H1 (cell line): ENCODE measurements at regions not wholly inside any gene's neighbourhood (a gene's known extent, or its start where the extent isn't known, plus 50 kb on each side); places are given as distances from the start of the nearest gene placed in this dataset.

ENCODE experiments used
- CTCF ChIA-PET: fragments of 300-600 bp; sonication (Branson Sonifier 250); formaldehyde crosslinking; loops from one replicate; lab custom pipeline; 2021; ENCODE audit not compliant: partially characterized antibody; lab: Charles Lee
- POLR2A ChIA-PET: fragments of 300-600 bp; sonication (Branson Sonifier 250); formaldehyde crosslinking; loops from one replicate; lab custom pipeline; 2021; ENCODE audit warnings: inconsistent platforms; ENCODE audit not compliant: partially characterized antibody; lab: Charles Lee
- DNase-seq, 2 experiments: peaks; one replicate each; pipeline versions ENCODE4 v3.0.0 to v3.0.0-alpha.2; 2010 to 2022; ENCODE audit warnings: low spot score in 2 of 2, low read depth in 1 of 2, mixed read lengths in 1 of 2
- FAIRE-seq: peaks from 2 replicates; lab custom pipeline; 2011; peaks lifted over from hg19 to GRCh38; lab: Jason Lieb, UNC
- H2AFZ ChIP-seq: 2 replicates; pipeline ENCODE4 v1.8.1; 2012; ENCODE audit warnings: low read length, inconsistent platforms
- H2AK5ac ChIP-seq: 2 replicates; pipeline ENCODE4 v1.6.1; 2013; ENCODE audit warnings: low read depth, low read length
- H2BK120ac ChIP-seq: replicated peaks from 2 replicates; pipeline ENCODE3; 2013; ENCODE audit warnings: low read depth, low read length, inconsistent platforms
- H2BK12ac ChIP-seq: 2 replicates; pipeline ENCODE4 v1.6.1; 2013; ENCODE audit warnings: low read depth, low read length
- H2BK15ac ChIP-seq: 2 replicates; pipeline ENCODE4 v1.6.1; 2013; ENCODE audit warnings: low read length
- H2BK20ac ChIP-seq: 2 replicates; pipeline ENCODE4 v1.6.1; 2013; ENCODE audit warnings: low read length
- H2BK5ac ChIP-seq: 2 replicates; pipeline ENCODE4 v1.6.1; 2013; ENCODE audit warnings: low read depth, low read length
- H3K14ac ChIP-seq: 2 replicates; pipeline ENCODE4 v1.6.1; 2013; ENCODE audit warnings: inconsistent platforms; ENCODE audit not compliant: insufficient read length
- H3K18ac ChIP-seq: 2 replicates; pipeline ENCODE4 v1.6.1; 2013; ENCODE audit warnings: low read length; ENCODE audit errors: extremely low read depth
- H3K23ac ChIP-seq: 2 replicates; pipeline ENCODE4 v1.6.1; 2013; ENCODE audit warnings: inconsistent platforms; ENCODE audit not compliant: insufficient read length
- H3K23me2 ChIP-seq: 2 replicates; pipeline ENCODE4 v1.6.1; 2013; ENCODE audit warnings: low read depth, low read length
- H3K27ac ChIP-seq: 2 replicates; pipeline ENCODE4 v1.6.1; 2011; ENCODE audit warnings: low read depth, low read length, inconsistent platforms
- H3K27me3 ChIP-seq, 4 experiments: replicated peaks in 1 of 4; 1 replicate in 1 of 4; 2 replicates in 3 of 4; pipeline versions ENCODE4 v1.6.1 to v1.8.1; 2011 to 2013; ENCODE audit warnings: low read length in 3 of 4, mild to moderate bottlenecking in 3 of 4, inconsistent platforms in 2 of 4, mixed read lengths in 2 of 4, moderate library complexity in 1 of 4; ENCODE audit not compliant: control insufficient read depth in 3 of 4, insufficient read depth in 3 of 4; ENCODE audit errors: extremely low read depth in 1 of 4
- H3K36me3 ChIP-seq, 4 experiments: 2 replicates each; pipeline versions ENCODE4 v1.6.1 to v1.8.1; 2011 to 2013; ENCODE audit warnings: mild to moderate bottlenecking in 4 of 4, low read length in 3 of 4, moderate library complexity in 2 of 4, control low read depth in 1 of 4, inconsistent platforms in 1 of 4; ENCODE audit not compliant: insufficient read depth in 4 of 4, control insufficient read depth in 2 of 4
- H3K4ac ChIP-seq: replicated peaks from 2 replicates; pipeline ENCODE3; 2013; ENCODE audit warnings: low read length, low read depth, mixed read lengths, inconsistent platforms; ENCODE audit not compliant: insufficient read length
- H3K4me1 ChIP-seq, 4 experiments: replicated peaks in 1 of 4; 1 replicate in 1 of 4; 2 replicates in 3 of 4; pipeline versions ENCODE4 v1.6.1 to v1.8.1; 2011 to 2013; ENCODE audit warnings: low read length in 3 of 4, inconsistent platforms in 2 of 4, mixed read lengths in 1 of 4; ENCODE audit not compliant: insufficient read depth in 4 of 4, control insufficient read depth in 3 of 4
- H3K4me2 ChIP-seq, 2 experiments: 2 replicates each; pipeline versions ENCODE4 v1.6.1 to v1.8.1; 2011 to 2013; ENCODE audit warnings: low read depth in 2 of 2, low read length in 2 of 2, control low read depth in 1 of 2, inconsistent platforms in 1 of 2, mild to moderate bottlenecking in 1 of 2; ENCODE audit not compliant: insufficient read depth in 1 of 2
- H3K4me3 ChIP-seq, 4 experiments: fragments of 200-600, 300-600 bp in 1 of 4; sonication (generic), shearing (Covaris generic), sonication (Bioruptor Twin) in 1 of 4; 2 replicates each; pipeline versions ENCODE4 v1.5.1 to v1.8.1; 2011 to 2016; ENCODE audit warnings: low read length in 4 of 4, low read depth in 3 of 4, control low read depth in 2 of 4, inconsistent platforms in 2 of 4, mild to moderate bottlenecking in 2 of 4, mixed read lengths in 1 of 4, moderate library complexity in 1 of 4; ENCODE audit not compliant: insufficient read depth in 2 of 4; ENCODE audit errors: extremely low read depth in 1 of 4
- H3K56ac ChIP-seq: replicated peaks from 2 replicates; pipeline ENCODE3; 2013; ENCODE audit warnings: low read depth, mild to moderate bottlenecking, mixed read lengths, low read length, inconsistent platforms; ENCODE audit not compliant: insufficient read length
- H3K79me1 ChIP-seq: 2 replicates; pipeline ENCODE4 v1.6.1; 2013; ENCODE audit warnings: low read depth, low read length, control low read depth
- H3K79me2 ChIP-seq, 2 experiments: 2 replicates each; pipeline versions ENCODE4 v1.6.1 to v1.8.1; 2012 to 2013; ENCODE audit warnings: low read length in 2 of 2, mild to moderate bottlenecking in 2 of 2, inconsistent platforms in 1 of 2; ENCODE audit not compliant: insufficient read depth in 2 of 2, control insufficient read depth in 1 of 2
- H3K9ac ChIP-seq, 4 experiments: replicated peaks in 1 of 4; 1 replicate in 1 of 4; 2 replicates in 3 of 4; pipeline versions ENCODE4 v1.6.1 to v1.8.1; 2011 to 2013; ENCODE audit warnings: low read depth in 3 of 4, low read length in 3 of 4, control low read depth in 2 of 4, mild to moderate bottlenecking in 2 of 4, moderate library complexity in 2 of 4, inconsistent platforms in 1 of 4; ENCODE audit errors: extremely low read depth in 1 of 4
- H3K9me3 ChIP-seq, 2 experiments: 2 replicates each; pipeline versions ENCODE4 v1.6.1 to v1.8.1; 2012 to 2013; ENCODE audit warnings: mild to moderate bottlenecking in 2 of 2, moderate library complexity in 2 of 2, control low read depth in 1 of 2, inconsistent platforms in 1 of 2, low read depth in 1 of 2, low read length in 1 of 2, mixed read lengths in 1 of 2; ENCODE audit not compliant: insufficient read depth in 2 of 2
- H4K20me1 ChIP-seq, 2 experiments: replicated peaks in 1 of 2; 2 replicates each; pipeline versions ENCODE3 to v1.8.1; 2011 to 2013; ENCODE audit warnings: inconsistent platforms in 2 of 2, low read length in 2 of 2, mild to moderate bottlenecking in 1 of 2; ENCODE audit not compliant: insufficient read depth in 2 of 2, control insufficient read depth in 1 of 2
- H4K5ac ChIP-seq: 2 replicates; pipeline ENCODE4 v1.6.1; 2013; ENCODE audit warnings: low read length, low read depth, mixed read lengths, inconsistent platforms; ENCODE audit not compliant: insufficient read length
- H4K8ac ChIP-seq: 2 replicates; pipeline ENCODE4 v1.8.0; 2013; ENCODE audit warnings: mild to moderate bottlenecking, moderate library complexity, low read length, inconsistent platforms; ENCODE audit not compliant: insufficient read depth; ENCODE audit errors: extremely low read depth
- H4K91ac ChIP-seq: replicated peaks from 2 replicates; pipeline ENCODE3; 2013; ENCODE audit warnings: low read length, mixed read lengths, inconsistent platforms; ENCODE audit not compliant: insufficient read length
- BACH1 ChIP-seq: IDR thresholded peaks from 2 replicates; pipeline ENCODE4 v1.6.1; 2012; ENCODE audit warnings: low read length, improper control_type of control experiment
- CBX5 ChIP-seq: fragments of 300-800, 300-1000 bp; sonication (generic); IDR thresholded peaks from 2 replicates; pipeline ENCODE4 v1.7.1; 2016; ENCODE audit warnings: antibody characterized with exemption, low read length, low read depth
- EP300 ChIP-seq, 2 experiments: IDR thresholded peaks; 1 replicate in 1 of 2; 2 replicates in 1 of 2; pipeline ENCODE4 v1.6.1; 2011 to 2012; ENCODE audit warnings: low read depth in 2 of 2, low read length in 2 of 2, mild to moderate bottlenecking in 2 of 2, borderline replicate concordance in 1 of 2, inconsistent platforms in 1 of 2, moderate library complexity in 1 of 2
- FOSL1 ChIP-seq: IDR thresholded peaks from 2 replicates; pipeline ENCODE4 v1.6.1; 2011; ENCODE audit warnings: mild to moderate bottlenecking, low read depth, low read length, moderate library complexity; ENCODE audit not compliant: insufficient read depth
- GABPA ChIP-seq: IDR thresholded peaks from 2 replicates; pipeline ENCODE4 v1.6.1; 2011; ENCODE audit warnings: mild to moderate bottlenecking, low read length, moderate library complexity, borderline replicate concordance; ENCODE audit not compliant: insufficient read depth
- HDAC2 ChIP-seq, 2 experiments: fragments of 300-600 bp in 1 of 2; sonication (generic) in 1 of 2; IDR thresholded peaks; 2 replicates each; pipeline ENCODE4 v1.6.1; 2011 to 2012; ENCODE audit warnings: low read depth in 2 of 2, low read length in 2 of 2, mild to moderate bottlenecking in 2 of 2, moderate library complexity in 2 of 2, borderline replicate concordance in 1 of 2, inconsistent platforms in 1 of 2
- MAX ChIP-seq: IDR thresholded peaks from 2 replicates; pipeline ENCODE4 v1.6.1; 2012; ENCODE audit warnings: inconsistent platforms
- SP4 ChIP-seq: IDR thresholded peaks from 2 replicates; pipeline ENCODE4 v1.6.1; 2012; ENCODE audit warnings: low read length, inconsistent platforms
- YY1 ChIP-seq: IDR thresholded peaks from 2 replicates; pipeline ENCODE4 v1.6.1; 2011; ENCODE audit warnings: low read depth, mild to moderate bottlenecking, low read length
- WGBS, 2 experiments: shearing (Covaris generic) in 1 of 2; methylation state at CpG; one replicate each; pipeline versions ENCODE4 v1.1.6 to v1.1.7; 2013 to 2015; ENCODE audit warnings: low lambda C conversion rate in 2 of 2, mixed read lengths in 2 of 2, inconsistent platforms in 1 of 2, low coverage in 1 of 2, missing lambda C conversion rate in 1 of 2; ENCODE audit not compliant: insufficient replicate concordance in 2 of 2, insufficient coverage in 1 of 2, insufficient read length in 1 of 2; ENCODE audit errors: extremely low coverage in 1 of 2, missing lambda C conversion rate in 1 of 2; 5-methylcytosine and 5-hydroxymethylcytosine counted together

- Histone ChIP-seq H3K23me2 (no peaks in the 10 kb centered on the region), H3K9ac (no peak overlapping the region), H2BK12ac (no peak overlapping the region), H4K91ac (no peak overlapping the region), H2BK20ac (no peak overlapping the region), H2BK15ac (no peak overlapping the region), H3K4me2 (no peak overlapping the region), H3K18ac (no peak overlapping the region), H2BK120ac (no peak overlapping the region), H3K4me3 (no peak overlapping the region), H4K20me1 (no peaks in the 10 kb centered on the region), H3K4me1 (no peaks in the 10 kb centered on the region), H2AK5ac (no peak overlapping the region), H3K14ac (no peak overlapping the region), H3K23ac (no peak overlapping the region), H3K9me3 (no peaks in the 10 kb centered on the region), H3K79me1 (no peaks in the 10 kb centered on the region), H3K4ac (no peak overlapping the region), H3K36me3 (no peaks in the 10 kb centered on the region), H4K5ac (no peak overlapping the region), H3K27ac (no peak overlapping the region), H2BK5ac (no peak overlapping the region), H2AFZ (no peak overlapping the region), H3K27me3 (no peaks in the 10 kb centered on the region), H3K56ac (no peak overlapping the region), H4K8ac (no peak overlapping the region), H3K79me2 (no peaks in the 10 kb centered on the region)
- POLR2A ChIA-PET = no interaction called here
- TF ChIP-seq CBX5 (no peak), MAX (no peak), SP4 (no peak), YY1 (no peak), FOSL1 (no peak), HDAC2 (IDR thresholded peaks at IDR 0.05; ENCODE audit: borderline replicate concordance in 1 of 2, low read depth in 2 of 2, low read length in 2 of 2) (no peak), BACH1 (no peak), GABPA (no peak), EP300 (IDR thresholded peaks at IDR 0.05; ENCODE audit: borderline replicate concordance in 1 of 2, low read depth in 2 of 2, low read length in 2 of 2) (no peak)
- WGBS, 2 experiments = 93% methylated on average over 5 of the region's 5 CpGs; no CpG with 5 or more reads in 1 of the 2 experiments
- FAIRE-seq (no peak), DNase-seq (no peak)
- CTCF ChIA-PET = interaction anchor here (0.5 to 4.1 kb wide), 8 partner anchors 10 to 1900 kb away, joined by 3 to 18 read pairs (median 4); no protein-coding TSS in a partner anchor
Observed at GRCh38 chr5:53319315-53319714, 161.1 kb upstream of the FST start.
